ENCODE measurements at regions not wholly inside any gene's neighbourhood (a gene's known extent, or its start where the extent isn't known, plus 50 kb on each side); places are given as distances from the start of the nearest gene placed in this dataset.
"Not testable (repeated sequence)": the region's sequence is repeated elsewhere in the genome, so short reads cannot be mapped to it uniquely, and the experiment has no call there.

- DNase-seq (ENCODE audit: low read depth in 2 of 2) = no peak
Measured at GRCh38 chr1:148315071-148315811, 163.2 kb upstream of the NBPF11 start.

DNA sequence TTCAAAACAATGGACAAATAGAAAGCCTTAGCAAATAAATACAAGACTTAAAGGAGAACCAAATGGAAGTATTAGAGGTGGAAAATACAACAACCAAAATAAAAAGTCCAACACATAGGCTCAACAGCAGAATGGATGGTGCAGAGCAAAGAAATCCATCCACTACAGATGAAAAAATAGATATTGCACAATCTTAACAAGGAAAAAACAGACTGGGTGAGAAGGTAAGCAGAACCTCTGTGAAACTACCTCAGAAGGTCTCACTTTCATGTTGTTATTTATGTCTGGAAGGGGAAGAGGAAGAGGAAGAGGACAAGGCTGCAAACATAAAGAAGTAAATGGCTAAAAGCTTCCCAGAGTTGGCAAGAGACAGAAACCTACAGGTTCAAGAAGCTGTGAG is 158.7 kb upstream of the NBPF11 start:
- DNase-seq (ENCODE audit: low read depth in 2 of 2) = no peak

DNA sequence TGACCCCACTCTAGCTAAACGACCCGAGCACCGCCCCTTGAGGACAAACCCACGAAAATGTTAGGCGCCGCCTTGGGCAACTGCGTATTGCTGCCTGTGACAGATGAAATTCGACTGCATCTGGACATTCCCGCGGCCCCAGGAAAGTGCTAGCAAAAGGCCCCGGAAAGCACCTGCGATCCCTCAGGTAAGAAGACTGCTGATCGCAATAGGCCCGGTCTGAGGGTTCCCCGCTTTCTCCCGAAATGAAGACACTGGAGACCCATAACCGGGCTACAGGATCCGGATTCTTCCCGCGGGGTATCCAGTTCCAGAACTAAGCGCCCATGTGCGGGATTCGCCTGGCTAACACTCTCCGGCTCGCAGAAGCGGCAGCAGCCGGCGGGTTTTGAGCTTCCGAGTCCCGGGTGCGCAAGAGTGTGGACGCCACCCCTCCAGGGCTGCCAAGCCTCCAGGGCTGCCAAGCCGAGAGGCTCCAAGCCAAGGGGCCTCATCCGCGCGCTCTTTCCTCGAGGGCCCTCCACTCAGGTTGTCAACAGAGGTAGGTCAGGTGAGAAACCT is 157.9 kb upstream of the NBPF11 start:
- no peak for DNase-seq (ENCODE audit: low read depth in 2 of 2)

GRCh38 chr1:148308832-148309458 is 156.9 kb upstream of the NBPF11 start:
- DNase-seq (ENCODE audit: low read depth in 2 of 2) = no peak

DNA sequence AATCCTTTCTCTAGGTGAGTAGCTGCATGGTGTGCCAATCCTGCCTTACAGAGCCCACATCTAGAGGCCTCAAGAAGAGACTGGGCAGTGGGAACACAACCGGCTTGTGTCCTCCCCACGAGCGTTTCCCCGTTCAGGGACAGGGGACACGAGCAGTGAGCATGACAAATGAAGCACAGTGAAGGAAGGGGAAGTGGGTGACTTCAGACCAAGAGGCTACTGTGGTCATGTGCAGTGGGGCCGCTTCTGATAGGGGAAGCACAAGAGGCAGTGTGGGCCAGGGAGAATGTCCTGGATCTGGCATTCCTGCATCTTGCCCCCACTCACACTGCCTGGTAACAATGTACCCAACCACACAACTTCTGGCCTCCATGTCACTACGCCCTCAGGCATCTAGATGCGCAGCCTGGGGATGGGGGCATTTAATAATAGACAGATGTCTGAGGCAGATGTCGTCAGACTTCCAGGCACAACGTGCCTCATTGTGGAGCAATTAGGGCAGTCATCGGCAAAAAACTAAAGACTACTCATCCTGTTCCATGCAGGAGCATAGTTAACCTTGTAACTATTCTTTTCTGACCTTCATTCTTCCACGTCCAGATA is 155.6 kb upstream of the NBPF11 start:
- no peak for DNase-seq (ENCODE audit: low read depth in 2 of 2)

GRCh38 chr1:148304935-148305334 is 152.9 kb upstream of the NBPF11 start:
- not testable (repeated sequence) for DNase-seq (ENCODE audit: low read depth in 2 of 2)

- not testable (repeated sequence) for DNase-seq (ENCODE audit: low read depth in 2 of 2)
Measured at GRCh38 chr1:148302586-148303364, 150.7 kb upstream of the NBPF11 start.

GRCh38 chr1:148297852-148298251 is 145.8 kb upstream of the NBPF11 start:
- not testable (repeated sequence) for DNase-seq (ENCODE audit: low read depth in 2 of 2)

GRCh38 chr1:148296511-148296910 is 144.4 kb upstream of the NBPF11 start:
- DNase-seq (ENCODE audit: low read depth in 2 of 2) = no peak

DNA sequence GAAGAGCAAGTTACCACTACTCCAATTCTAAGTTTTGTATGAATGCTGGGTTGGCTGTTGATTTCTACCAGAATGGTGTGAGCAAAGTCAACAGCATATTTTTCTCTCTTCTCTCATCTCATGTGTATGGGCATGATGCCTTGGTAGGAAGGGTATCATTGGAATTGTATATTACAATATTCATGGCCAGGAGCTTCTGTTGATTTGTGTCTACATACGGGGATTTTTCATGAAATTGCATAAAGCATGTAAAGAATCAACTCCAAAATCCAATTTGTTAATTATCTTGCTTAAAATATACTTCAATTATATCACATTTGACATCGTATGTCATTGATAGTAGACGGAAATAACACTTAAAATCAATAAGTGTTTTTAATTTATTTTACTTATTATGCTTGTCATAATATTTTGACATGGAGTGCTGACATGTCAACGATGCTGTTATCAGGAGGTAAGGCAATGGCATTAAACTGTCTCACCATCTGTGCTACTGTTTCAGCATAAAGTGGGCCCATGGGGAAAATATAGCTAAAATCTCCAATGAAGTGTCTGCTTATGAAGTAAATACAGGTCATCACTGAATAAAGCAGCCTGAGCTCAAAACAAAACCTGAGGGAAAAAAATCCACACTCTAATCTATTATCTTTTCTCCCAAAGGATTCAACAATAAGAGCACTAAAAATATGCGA is 142.2 kb upstream of the NBPF11 start:
- no peak for DNase-seq (ENCODE audit: low read depth in 2 of 2)

- no peak for DNase-seq (ENCODE audit: low read depth in 2 of 2)
Measured at GRCh38 chr1:148293651-148294050, 141.6 kb upstream of the NBPF11 start.

DNA sequence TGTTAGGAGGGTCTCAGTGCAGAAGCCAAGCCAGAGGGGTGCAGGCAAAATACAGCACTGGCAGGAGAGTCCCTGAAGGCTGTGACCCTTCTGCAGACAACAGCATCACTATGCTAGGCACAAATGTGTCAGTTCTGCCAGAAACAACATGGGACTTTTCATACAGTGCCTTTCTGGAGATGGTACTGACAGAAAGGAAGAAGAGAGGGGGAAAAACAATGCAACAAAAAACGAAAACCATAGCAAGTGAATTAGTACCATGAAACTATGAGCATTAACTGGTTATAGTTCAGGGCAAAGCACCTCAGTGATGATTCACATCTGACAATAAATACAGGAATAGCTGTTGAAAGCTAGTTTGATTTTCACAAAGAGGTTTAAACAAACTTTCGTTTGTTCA is 140.8 kb upstream of the NBPF11 start:
- no peak for DNase-seq (ENCODE audit: low read depth in 2 of 2)

GRCh38 chr1:148290881-148291280 is 138.8 kb upstream of the NBPF11 start:
- DNase-seq (ENCODE audit: low read depth in 2 of 2) = no peak

GRCh38 chr1:148289647-148290046 is 137.6 kb upstream of the NBPF11 start:
- DNase-seq (ENCODE audit: low read depth in 2 of 2) = no peak

- DNase-seq (ENCODE audit: low read depth in 2 of 2) = not testable (repeated sequence)
Measured at GRCh38 chr1:148285946-148286345, 133.9 kb upstream of the NBPF11 start.

GRCh38 chr1:148280831-148281572 is 128.9 kb upstream of the NBPF11 start:
- DNase-seq (ENCODE audit: low read depth in 2 of 2) = not testable (repeated sequence)

GRCh38 chr1:148279002-148279542 is 127.0 kb upstream of the NBPF11 start:
- DNase-seq (ENCODE audit: low read depth in 2 of 2) = not testable (repeated sequence)

- DNase-seq (ENCODE audit: low read depth in 2 of 2) = not testable (repeated sequence)
Measured at GRCh38 chr1:148277865-148278279, 125.8 kb upstream of the NBPF11 start.

GRCh38 chr1:148267066-148267465 is 115.0 kb upstream of the NBPF11 start:
- not testable (repeated sequence) for DNase-seq (ENCODE audit: low read depth in 2 of 2)
